ENCODE measurements at regions not wholly inside any gene's neighbourhood (a gene's known extent, or its start where the extent isn't known, plus 50 kb on each side); places are given as distances from the start of the nearest gene placed in this dataset.

- no peak for TF ChIP-seq GATA3 (IDR thresholded peaks at IDR 0.05; ENCODE audit: low read depth, low read length)
Measured at GRCh38 chr9:79259858-79260257, 311.9 kb upstream of the TLE4 start.

- TF ChIP-seq GATA2 (IDR thresholded peaks at IDR 0.05; ENCODE audit: low read depth, low read length) (no peak), GATA3 (IDR thresholded peaks at IDR 0.05; ENCODE audit: low read depth, low read length) (no peak)
Measured at GRCh38 chr9:79263628-79264027, 308.1 kb upstream of the TLE4 start.

- no peak for TF ChIP-seq GATA3 (IDR thresholded peaks at IDR 0.05; ENCODE audit: low read depth, low read length)
- TF ChIP-seq GATA2 (IDR thresholded peaks at IDR 0.05; ENCODE audit: low read depth, low read length): no peak
Measured at GRCh38 chr9:79264041-79264440, 307.7 kb upstream of the TLE4 start.

GRCh38 chr9:79264511-79265355 lies 307.0 kb upstream of the TLE4 start:
- TF ChIP-seq GATA3 (IDR thresholded peaks at IDR 0.05; ENCODE audit: low read depth, low read length) (no peak), GATA2 (IDR thresholded peaks at IDR 0.05; ENCODE audit: low read depth, low read length) (no peak)

GRCh38 chr9:79266986-79267385 lies 304.8 kb upstream of the TLE4 start:
- TF ChIP-seq GATA3 (IDR thresholded peaks at IDR 0.05; ENCODE audit: low read depth, low read length) (no peak), GATA2 (IDR thresholded peaks at IDR 0.05; ENCODE audit: low read depth, low read length) (no peak)

- TF ChIP-seq GATA3 (IDR thresholded peaks at IDR 0.05; ENCODE audit: low read depth, low read length): no peak
- TF ChIP-seq GATA2 (IDR thresholded peaks at IDR 0.05; ENCODE audit: low read depth, low read length): no peak
Measured at GRCh38 chr9:79268806-79269205, 303.0 kb upstream of the TLE4 start.

GRCh38 chr9:79273311-79273710 lies 298.5 kb upstream of the TLE4 start:
- no peak for TF ChIP-seq GATA3 (IDR thresholded peaks at IDR 0.05; ENCODE audit: low read depth, low read length)
- TF ChIP-seq GATA2 (IDR thresholded peaks at IDR 0.05; ENCODE audit: low read depth, low read length): no peak

- TF ChIP-seq GATA2 (IDR thresholded peaks at IDR 0.05; ENCODE audit: low read depth, low read length) (no peak), GATA3 (IDR thresholded peaks at IDR 0.05; ENCODE audit: low read depth, low read length) (no peak)
Measured at GRCh38 chr9:79279356-79279755, 292.4 kb upstream of the TLE4 start.

GRCh38 chr9:79280691-79281090 lies 291.1 kb upstream of the TLE4 start:
- TF ChIP-seq GATA3 (IDR thresholded peaks at IDR 0.05; ENCODE audit: low read depth, low read length) (no peak), GATA2 (IDR thresholded peaks at IDR 0.05; ENCODE audit: low read depth, low read length) (no peak)

- TF ChIP-seq GATA2 (IDR thresholded peaks at IDR 0.05; ENCODE audit: low read depth, low read length): no peak
- no peak for TF ChIP-seq GATA3 (IDR thresholded peaks at IDR 0.05; ENCODE audit: low read depth, low read length)
Measured at GRCh38 chr9:79284081-79284480, 287.7 kb upstream of the TLE4 start.

- TF ChIP-seq GATA3 (IDR thresholded peaks at IDR 0.05; ENCODE audit: low read depth, low read length) (no peak), GATA2 (IDR thresholded peaks at IDR 0.05; ENCODE audit: low read depth, low read length) (no peak)
Measured at GRCh38 chr9:79286992-79287707, 284.6 kb upstream of the TLE4 start.

- TF ChIP-seq GATA3 (IDR thresholded peaks at IDR 0.05; ENCODE audit: low read depth, low read length) (no peak), GATA2 (IDR thresholded peaks at IDR 0.05; ENCODE audit: low read depth, low read length) (no peak)
Measured at GRCh38 chr9:79287708-79288290, 284.0 kb upstream of the TLE4 start.

- no peak for TF ChIP-seq GATA2 (IDR thresholded peaks at IDR 0.05; ENCODE audit: low read depth, low read length)
- TF ChIP-seq GATA3 (IDR thresholded peaks at IDR 0.05; ENCODE audit: low read depth, low read length): no peak
Measured at GRCh38 chr9:79289856-79290255, 281.9 kb upstream of the TLE4 start.

- TF ChIP-seq GATA3 (IDR thresholded peaks at IDR 0.05; ENCODE audit: low read depth, low read length) (no peak), GATA2 (IDR thresholded peaks at IDR 0.05; ENCODE audit: low read depth, low read length) (no peak)
Measured at GRCh38 chr9:79292731-79293280, 279.0 kb upstream of the TLE4 start.

Measured in SH-SY5Y (cell line).